Endodermal cell (in vitro differentiated cells): ENCODE measurements at regions not wholly inside any gene's neighbourhood (a gene's known extent, or its start where the extent isn't known, plus 50 kb on each side); places are given as distances from the start of the nearest gene placed in this dataset.
"Not testable (repeated sequence)": the region's sequence is repeated elsewhere in the genome, so short reads cannot be mapped to it uniquely, and the experiment has no call there.

Experiments used
- DNase-seq: peaks from one replicate; pipeline ENCODE4 v3.0.0-alpha.2; 2017
- H3K27ac ChIP-seq: 2 replicates; pipeline ENCODE4 v1.5.1; 2013; ENCODE audit warnings: mild to moderate bottlenecking, low read depth, low read length, moderate library complexity
- H3K27me3 ChIP-seq: 2 replicates; pipeline ENCODE4 v1.6.1; 2013; ENCODE audit warnings: mild to moderate bottlenecking, low read length, moderate library complexity; ENCODE audit not compliant: insufficient read depth, control insufficient read depth, poor library complexity, severe bottlenecking
- H3K36me3 ChIP-seq: 2 replicates; pipeline ENCODE4 v1.7.0; 2013; ENCODE audit warnings: mild to moderate bottlenecking, low read length, moderate library complexity; ENCODE audit not compliant: control insufficient read depth, insufficient read depth
- H3K4me1 ChIP-seq: one replicate; pipeline ENCODE4 v1.7.0; 2013; ENCODE audit warnings: low read length; ENCODE audit not compliant: control insufficient read depth, insufficient read depth
- H3K4me3 ChIP-seq: 2 replicates; pipeline ENCODE4 v1.5.1; 2013; ENCODE audit warnings: mild to moderate bottlenecking, low read length, moderate library complexity
- H3K9ac ChIP-seq: 2 replicates; pipeline ENCODE4 v1.6.1; 2013; ENCODE audit warnings: mild to moderate bottlenecking, low read length, moderate library complexity; ENCODE audit not compliant: poor library complexity, severe bottlenecking; ENCODE audit errors: extremely low read depth
- H3K9me3 ChIP-seq: 2 replicates; pipeline ENCODE4 v1.6.1; 2013; ENCODE audit warnings: mild to moderate bottlenecking, low read length, moderate library complexity; ENCODE audit not compliant: control insufficient read depth
- H3K27ac Mint-ChIP-seq: 2 replicates; pipeline ENCODE4 v1.8.0; 2020; ENCODE audit warnings: mixed read lengths
- H3K27me3 Mint-ChIP-seq: 2 replicates; pipeline ENCODE4 v1.8.0; 2021; ENCODE audit warnings: mild to moderate bottlenecking, mixed read lengths; ENCODE audit not compliant: insufficient read depth
- H3K36me3 Mint-ChIP-seq: 2 replicates; pipeline ENCODE4 v1.8.0; 2020; ENCODE audit warnings: low read depth, mixed read lengths
- H3K4me1 Mint-ChIP-seq: 2 replicates; pipeline ENCODE4 v1.8.0; 2020; ENCODE audit warnings: mixed read lengths
- H3K4me3 Mint-ChIP-seq: 2 replicates; pipeline ENCODE4 v1.8.0; 2020; ENCODE audit warnings: mild to moderate bottlenecking, moderate library complexity, mixed read lengths
- H3K9me3 Mint-ChIP-seq: 2 replicates; pipeline ENCODE4 v1.8.0; 2020; ENCODE audit warnings: mild to moderate bottlenecking, mixed read lengths
- CTCF ChIP-seq: fragments of 200-600 bp; sonication (generic); conservative IDR thresholded peaks from 2 replicates; pipeline ENCODE4 v1.5.0; 2021; ENCODE audit warnings: antibody characterized with exemption, mild to moderate bottlenecking
- WGBS, 2 experiments: methylation state at CpG; one replicate each; pipeline versions ENCODE4 v1.1.5 to v1.1.7; 2013; ENCODE audit warnings: missing lambda C conversion rate in 2 of 2, mixed read lengths in 1 of 2; ENCODE audit not compliant: insufficient coverage in 1 of 2, insufficient read length in 1 of 2; 5-methylcytosine and 5-hydroxymethylcytosine counted together

GRCh38 chr2:200194746-200195145 lies 111.7 kb upstream of the SPATS2L start:
- DNase-seq = no peak
- Mint-ChIP-seq H3K27me3 (no peaks in the 10 kb centered on the region), H3K36me3 (no peaks in the 10 kb centered on the region), H3K27ac (no peak overlapping the region), H3K4me3 (no peak overlapping the region), H3K9me3 (peaks cover under 1% of the 10 kb centered on the region), H3K4me1 (peaks cover 2% of the 10 kb centered on the region)
- Histone ChIP-seq H3K27ac (no peak overlapping the region), H3K9me3 (no peaks in the 10 kb centered on the region), H3K4me1 (no peaks in the 10 kb centered on the region), H3K9ac (no peak overlapping the region), H3K27me3 (no peaks in the 10 kb centered on the region), H3K36me3 (no peaks in the 10 kb centered on the region), H3K4me3 (no peak overlapping the region)
- TF ChIP-seq CTCF = no peak
- WGBS, 2 experiments = 90 to 96% methylated on average over 3 to 4 of the region's 4 CpGs

- Histone ChIP-seq H3K27me3 (no peaks in the 10 kb centered on the region), H3K9ac (no peak overlapping the region), H3K27ac (no peak overlapping the region), H3K4me3 (no peak overlapping the region), H3K36me3 (no peaks in the 10 kb centered on the region), H3K9me3 (peaks cover 6% of the 10 kb centered on the region), H3K4me1 (peaks cover 8% of the 10 kb centered on the region)
- Mint-ChIP-seq H3K27me3 (no peaks in the 10 kb centered on the region), H3K36me3 (no peaks in the 10 kb centered on the region), H3K27ac (no peak overlapping the region), H3K4me3 (no peak overlapping the region), H3K4me1 (peaks cover 38% of the 10 kb centered on the region), H3K9me3 (peaks cover 11% of the 10 kb centered on the region)
- DNase-seq = no peak
- no peak for TF ChIP-seq CTCF
- 88% methylated on average over 2 of the region's 2 CpGs; no CpG with 5 or more reads in 1 of the 2 experiments for WGBS, 2 experiments
Observed at GRCh38 chr2:200199005-200199404, 107.5 kb upstream of the SPATS2L start.

- Mint-ChIP-seq H3K4me1 (peaks cover 39% of the 10 kb centered on the region), H3K36me3 (no peaks in the 10 kb centered on the region), H3K9me3 (peaks cover 12% of the 10 kb centered on the region), H3K27me3 (no peaks in the 10 kb centered on the region), H3K4me3 (peak overlapping the region; percentile 27), H3K27ac (peak overlapping the region; percentile 79)
- H3K27me3 ChIP-seq = no peaks in the 10 kb centered on the region
- 90 to 94% methylated on average over 2 to 4 of the region's 4 CpGs for WGBS, 2 experiments
- peak; percentile 84 for DNase-seq
- H3K4me1 ChIP-seq = peaks cover 8% of the 10 kb centered on the region
- peaks cover 6% of the 10 kb centered on the region for H3K9me3 ChIP-seq
- H3K4me3 ChIP-seq = no peak overlapping the region
- peak; percentile 72 for TF ChIP-seq CTCF
- no peak overlapping the region for H3K27ac ChIP-seq
- H3K9ac ChIP-seq = no peak overlapping the region
- H3K36me3 ChIP-seq = no peaks in the 10 kb centered on the region
Observed at GRCh38 chr2:200199576-200200263, 106.8 kb upstream of the SPATS2L start.

- H3K36me3 ChIP-seq, H3K27me3 Mint-ChIP-seq, H3K27ac ChIP-seq, H3K27me3 ChIP-seq, H3K4me1 ChIP-seq, H3K36me3 Mint-ChIP-seq, H3K9me3 ChIP-seq: not testable (repeated sequence)
- WGBS, 2 experiments = 47 to 71% methylated on average over 2 to 4 of the region's 4 CpGs
- DNase-seq = peak; percentile 85
- peak overlapping the region; percentile 98 for H3K27ac Mint-ChIP-seq
- peak overlapping the region; percentile 60 for H3K4me3 ChIP-seq
- peak overlapping the region; percentile 25 for H3K9ac ChIP-seq
- peaks cover 39% of the 10 kb centered on the region for H3K4me1 Mint-ChIP-seq
- peak overlapping the region; percentile 17 for H3K4me3 Mint-ChIP-seq
- peaks cover 31% of the 10 kb centered on the region for H3K9me3 Mint-ChIP-seq
Observed at GRCh38 chr2:200201839-200202238, 104.7 kb upstream of the SPATS2L start.
